ENCODE measurements at regions not wholly inside any gene's neighbourhood (a gene's known extent, or its start where the extent isn't known, plus 50 kb on each side); places are given as distances from the start of the nearest gene placed in this dataset.

DNA sequence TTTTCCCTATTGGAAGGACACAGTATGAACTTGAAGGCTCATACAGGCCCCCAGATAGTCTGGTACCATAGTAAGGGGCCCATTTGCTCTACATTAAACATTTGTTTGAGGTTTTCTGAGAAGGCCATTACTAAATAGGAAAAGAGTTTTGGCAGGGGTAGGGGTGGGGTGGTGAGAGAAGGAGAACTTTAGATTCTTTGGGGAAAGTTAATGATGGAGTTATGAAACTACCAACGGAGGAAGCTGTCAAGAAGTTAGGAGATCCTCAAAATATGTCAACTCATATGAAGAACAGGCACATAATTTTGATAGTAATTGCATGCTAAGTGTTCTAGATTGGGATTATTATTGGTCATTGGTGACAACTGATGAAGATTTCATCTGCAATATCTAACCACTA, 114.7 kb downstream of the TAF11L14 start:
- TF ChIP-seq POLR2A (IDR thresholded peaks at IDR 0.05), result no peak
- TF ChIP-seq, protein P1, sequence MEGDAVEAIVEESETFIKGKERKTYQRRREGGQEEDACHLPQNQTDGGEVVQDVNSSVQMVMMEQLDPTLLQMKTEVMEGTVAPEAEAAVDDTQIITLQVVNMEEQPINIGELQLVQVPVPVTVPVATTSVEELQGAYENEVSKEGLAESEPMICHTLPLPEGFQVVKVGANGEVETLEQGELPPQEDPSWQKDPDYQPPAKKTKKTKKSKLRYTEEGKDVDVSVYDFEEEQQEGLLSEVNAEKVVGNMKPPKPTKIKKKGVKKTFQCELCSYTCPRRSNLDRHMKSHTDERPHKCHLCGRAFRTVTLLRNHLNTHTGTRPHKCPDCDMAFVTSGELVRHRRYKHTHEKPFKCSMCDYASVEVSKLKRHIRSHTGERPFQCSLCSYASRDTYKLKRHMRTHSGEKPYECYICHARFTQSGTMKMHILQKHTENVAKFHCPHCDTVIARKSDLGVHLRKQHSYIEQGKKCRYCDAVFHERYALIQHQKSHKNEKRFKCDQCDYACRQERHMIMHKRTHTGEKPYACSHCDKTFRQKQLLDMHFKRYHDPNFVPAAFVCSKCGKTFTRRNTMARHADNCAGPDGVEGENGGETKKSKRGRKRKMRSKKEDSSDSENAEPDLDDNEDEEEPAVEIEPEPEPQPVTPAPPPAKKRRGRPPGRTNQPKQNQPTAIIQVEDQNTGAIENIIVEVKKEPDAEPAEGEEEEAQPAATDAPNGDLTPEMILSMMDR (IDR thresholded peaks at IDR 0.05 in 4 of 5, conservative IDR thresholded peaks at IDR 0.05 in 1 of 5), result no peak
